DOHH2 (cell line): ENCODE measurements at regions not wholly inside any gene's neighbourhood (a gene's known extent, or its start where the extent isn't known, plus 50 kb on each side); places are given as distances from the start of the nearest gene placed in this dataset.

Source experiments
- H3F3A ChIP-seq: fragments of 200-600 bp; sonication (generic), shearing (Covaris generic); 2 replicates; pipeline ENCODE4 v1.6.0; 2016; ENCODE audit warnings: antibody characterized with exemption, mild to moderate bottlenecking; ENCODE audit not compliant: control insufficient read depth, insufficient read depth
- H3K27ac ChIP-seq: fragments of 200-600 bp; sonication (generic); 2 replicates; pipeline ENCODE4 v1.5.1; 2014; ENCODE audit warnings: low read depth, mild to moderate bottlenecking, low read length, moderate library complexity
- H3K27me3 ChIP-seq: fragments of 200-600 bp; sonication (generic); 2 replicates; pipeline ENCODE4 v1.6.1; 2014; ENCODE audit warnings: mild to moderate bottlenecking, low read length, mixed read lengths; ENCODE audit not compliant: control insufficient read depth
- H3K36me3 ChIP-seq: fragments of 200-600 bp; sonication (generic); 2 replicates; pipeline ENCODE4 v1.6.1; 2014; ENCODE audit warnings: mild to moderate bottlenecking, low read length, moderate library complexity, mixed read lengths; ENCODE audit not compliant: control insufficient read depth
- H3K4me1 ChIP-seq: fragments of 200-600 bp; sonication (generic); 2 replicates; pipeline ENCODE4 v1.6.1; 2014; ENCODE audit warnings: mild to moderate bottlenecking, low read length, mixed read lengths; ENCODE audit not compliant: control insufficient read depth
- H3K4me2 ChIP-seq: fragments of 200-600 bp; sonication (generic); 2 replicates; pipeline ENCODE4 v1.6.0; 2014; ENCODE audit warnings: mild to moderate bottlenecking, low read length, moderate library complexity
- H3K4me3 ChIP-seq: fragments of 200-600 bp; sonication (generic); 2 replicates; pipeline ENCODE4 v1.5.1; 2014; ENCODE audit warnings: mild to moderate bottlenecking, low read length, mixed read lengths
- H3K79me2 ChIP-seq: fragments of 200-600 bp; sonication (generic); 2 replicates; pipeline ENCODE4 v1.6.1; 2014; ENCODE audit warnings: mild to moderate bottlenecking, low read length, mixed read lengths; ENCODE audit not compliant: control insufficient read depth
- H3K9me2 ChIP-seq: fragments of 200-600 bp; sonication (generic); replicated peaks from 2 replicates; pipeline ENCODE4 v1.6.1; 2014; ENCODE audit warnings: mild to moderate bottlenecking, low read length, mixed read lengths; ENCODE audit not compliant: control insufficient read depth
- H3K9me3 ChIP-seq: fragments of 200-600 bp; sonication (generic); 2 replicates; pipeline ENCODE4 v1.6.1; 2014; ENCODE audit warnings: antibody characterized with exemption, low read length, mixed read lengths; ENCODE audit not compliant: control insufficient read depth, insufficient read depth
- H4K20me1 ChIP-seq: fragments of 200-600 bp; sonication (generic); 2 replicates; pipeline ENCODE4 v1.6.0; 2014; ENCODE audit warnings: low read depth, mild to moderate bottlenecking, antibody characterized with exemption, low read length, moderate library complexity; ENCODE audit not compliant: control insufficient read depth, insufficient read depth
- EZH2phosphoT487 ChIP-seq: fragments of 200-600 bp; sonication (generic); IDR thresholded peaks from 2 replicates; pipeline ENCODE4 v1.6.1; 2017; ENCODE audit warnings: borderline replicate concordance, mild to moderate bottlenecking, antibody characterized with exemption, low read length, moderate library complexity, mixed read lengths
- TF ChIP-seq, protein P1 (sequence below): fragments of 200-600 bp; sonication (generic); IDR thresholded peaks from one replicate; pipeline ENCODE4 v1.5.1; 2014; ENCODE audit warnings: antibody characterized with exemption, mild to moderate bottlenecking, low read depth, low read length; ENCODE audit not compliant: poor library complexity, severe bottlenecking

DNA sequence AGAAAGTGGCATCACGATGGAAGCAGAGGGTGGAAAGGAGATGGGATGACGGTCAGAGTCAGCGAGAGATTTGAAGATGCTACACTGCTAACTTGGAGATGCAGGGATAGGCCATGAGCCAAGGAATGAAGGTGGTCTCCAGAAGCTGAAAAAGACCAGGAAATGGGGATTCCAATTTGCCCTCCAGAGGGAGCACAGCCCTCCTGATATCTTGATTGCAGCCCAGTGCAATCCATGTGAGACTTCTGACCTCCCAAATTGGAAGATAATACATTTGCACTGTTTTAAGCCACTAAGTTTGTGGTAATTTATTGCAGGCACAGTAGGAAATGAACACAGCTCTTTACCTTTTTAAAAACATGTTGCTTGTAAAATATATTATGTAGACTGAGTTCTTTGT, 549.5 kb downstream of the VRK1 start:
- Histone ChIP-seq H3K27ac (no peak overlapping the region), H3F3A (no peaks in the 10 kb centered on the region), H3K79me2 (no peaks in the 10 kb centered on the region), H3K27me3 (no peaks in the 10 kb centered on the region), H3K9me3 (no peaks in the 10 kb centered on the region), H3K36me3 (no peaks in the 10 kb centered on the region), H3K4me3 (no peak overlapping the region), H3K9me2 (no peaks in the 10 kb centered on the region), H3K4me1 (no peaks in the 10 kb centered on the region), H4K20me1 (no peaks in the 10 kb centered on the region), H3K4me2 (no peak overlapping the region)
- TF ChIP-seq, protein P1, sequence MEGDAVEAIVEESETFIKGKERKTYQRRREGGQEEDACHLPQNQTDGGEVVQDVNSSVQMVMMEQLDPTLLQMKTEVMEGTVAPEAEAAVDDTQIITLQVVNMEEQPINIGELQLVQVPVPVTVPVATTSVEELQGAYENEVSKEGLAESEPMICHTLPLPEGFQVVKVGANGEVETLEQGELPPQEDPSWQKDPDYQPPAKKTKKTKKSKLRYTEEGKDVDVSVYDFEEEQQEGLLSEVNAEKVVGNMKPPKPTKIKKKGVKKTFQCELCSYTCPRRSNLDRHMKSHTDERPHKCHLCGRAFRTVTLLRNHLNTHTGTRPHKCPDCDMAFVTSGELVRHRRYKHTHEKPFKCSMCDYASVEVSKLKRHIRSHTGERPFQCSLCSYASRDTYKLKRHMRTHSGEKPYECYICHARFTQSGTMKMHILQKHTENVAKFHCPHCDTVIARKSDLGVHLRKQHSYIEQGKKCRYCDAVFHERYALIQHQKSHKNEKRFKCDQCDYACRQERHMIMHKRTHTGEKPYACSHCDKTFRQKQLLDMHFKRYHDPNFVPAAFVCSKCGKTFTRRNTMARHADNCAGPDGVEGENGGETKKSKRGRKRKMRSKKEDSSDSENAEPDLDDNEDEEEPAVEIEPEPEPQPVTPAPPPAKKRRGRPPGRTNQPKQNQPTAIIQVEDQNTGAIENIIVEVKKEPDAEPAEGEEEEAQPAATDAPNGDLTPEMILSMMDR: no peak
- no peak for TF ChIP-seq EZH2phosphoT487

DNA sequence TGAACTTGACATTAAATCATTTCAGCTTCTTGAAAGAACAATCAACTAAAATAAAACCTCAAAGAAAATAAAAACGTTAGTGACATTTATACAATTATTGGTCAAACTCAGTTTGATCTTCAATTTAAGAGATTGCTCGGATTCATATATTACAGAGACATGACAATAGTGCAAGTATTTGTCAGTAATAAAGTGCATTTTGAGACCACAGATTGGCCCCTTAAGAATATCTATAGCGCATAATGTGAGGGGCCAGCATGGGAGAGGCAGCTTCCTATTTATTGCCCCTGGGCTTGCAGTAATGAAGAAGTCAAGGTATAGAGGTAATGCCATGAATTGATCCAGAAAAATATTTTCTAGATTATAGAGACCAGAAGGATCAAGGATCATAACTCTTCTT, 552.3 kb downstream of the VRK1 start:
- H3K4me1 ChIP-seq: no peaks in the 10 kb centered on the region
- no peak overlapping the region for H3K4me3 ChIP-seq
- H4K20me1 ChIP-seq: no peaks in the 10 kb centered on the region
- H3K27ac ChIP-seq: no peak overlapping the region
- H3K79me2 ChIP-seq: no peaks in the 10 kb centered on the region
- H3K4me2 ChIP-seq: no peak overlapping the region
- no peaks in the 10 kb centered on the region for H3K9me3 ChIP-seq
- no peaks in the 10 kb centered on the region for H3K9me2 ChIP-seq
- H3K27me3 ChIP-seq: no peaks in the 10 kb centered on the region
- H3F3A ChIP-seq: no peaks in the 10 kb centered on the region
- H3K36me3 ChIP-seq: no peaks in the 10 kb centered on the region
- TF ChIP-seq EZH2phosphoT487: no peak
- TF ChIP-seq, protein P1: no peak

DNA sequence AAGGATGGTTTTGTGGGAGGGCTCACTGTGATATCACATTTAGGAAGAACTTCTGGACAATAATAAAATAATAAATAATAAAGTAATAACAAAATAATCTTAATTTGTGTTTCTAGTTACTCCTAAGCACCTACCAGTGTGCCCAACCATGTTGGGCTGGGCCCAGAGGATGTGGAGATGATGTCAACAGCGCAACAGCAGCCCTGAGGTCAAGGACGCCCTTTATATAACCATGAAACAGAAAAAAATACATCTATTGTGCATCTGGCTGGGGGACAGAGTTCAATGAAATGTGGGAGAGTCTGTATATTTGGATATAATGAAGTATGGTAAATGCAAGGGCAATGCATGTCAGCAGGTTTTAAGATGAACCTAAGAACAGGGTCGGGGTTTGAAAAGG, 552.8 kb downstream of the VRK1 start:
- no peak overlapping the region for H3K27ac ChIP-seq
- H3K9me2 ChIP-seq: no peaks in the 10 kb centered on the region
- H3K4me2 ChIP-seq: no peak overlapping the region
- H3K79me2 ChIP-seq: no peaks in the 10 kb centered on the region
- no peaks in the 10 kb centered on the region for H3K27me3 ChIP-seq
- TF ChIP-seq, protein P1: no peak
- TF ChIP-seq EZH2phosphoT487: no peak
- H3K9me3 ChIP-seq: no peaks in the 10 kb centered on the region
- H3K4me3 ChIP-seq: no peak overlapping the region
- no peaks in the 10 kb centered on the region for H3K4me1 ChIP-seq
- no peaks in the 10 kb centered on the region for H4K20me1 ChIP-seq
- H3F3A ChIP-seq: no peaks in the 10 kb centered on the region
- no peaks in the 10 kb centered on the region for H3K36me3 ChIP-seq

DNA sequence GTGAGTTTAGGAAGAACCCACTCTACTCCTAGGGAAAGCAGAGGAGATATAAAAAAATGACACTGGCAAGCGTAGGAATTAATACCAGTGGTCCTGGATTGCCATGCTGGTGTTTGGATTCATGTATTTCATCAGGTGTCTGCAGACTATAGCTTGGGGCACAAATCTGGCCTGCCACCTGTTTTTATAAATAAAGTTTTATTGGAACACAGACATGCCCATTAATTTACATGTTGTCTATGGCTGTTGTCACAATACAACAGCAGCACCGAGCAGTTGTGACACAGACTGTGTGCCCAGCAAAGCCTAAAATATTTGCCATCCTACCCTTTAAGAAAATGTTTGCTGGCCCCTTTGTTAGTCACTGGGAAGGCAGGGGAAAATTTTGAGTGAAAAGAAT, 553.2 kb downstream of the VRK1 start:
- no peaks in the 10 kb centered on the region for H3F3A ChIP-seq
- no peak for TF ChIP-seq EZH2phosphoT487
- TF ChIP-seq, protein P1: no peak
- no peaks in the 10 kb centered on the region for H4K20me1 ChIP-seq
- no peaks in the 10 kb centered on the region for H3K36me3 ChIP-seq
- no peaks in the 10 kb centered on the region for H3K9me2 ChIP-seq
- no peak overlapping the region for H3K27ac ChIP-seq
- H3K4me2 ChIP-seq: no peak overlapping the region
- no peaks in the 10 kb centered on the region for H3K9me3 ChIP-seq
- no peaks in the 10 kb centered on the region for H3K4me1 ChIP-seq
- no peak overlapping the region for H3K4me3 ChIP-seq
- no peaks in the 10 kb centered on the region for H3K79me2 ChIP-seq
- H3K27me3 ChIP-seq: no peaks in the 10 kb centered on the region
